HG03097 (cell line): ENCODE measurements at regions not wholly inside any gene's neighbourhood (a gene's known extent, or its start where the extent isn't known, plus 50 kb on each side); places are given as distances from the start of the nearest gene placed in this dataset.

Experiments used
- ATAC-seq: cut with Tn5 transposase; IDR thresholded peaks from one replicate; pipeline ENCODE4 v1.9.1; 2021; ENCODE audit not compliant: unreplicated experiment, low FRiP score

DNA sequence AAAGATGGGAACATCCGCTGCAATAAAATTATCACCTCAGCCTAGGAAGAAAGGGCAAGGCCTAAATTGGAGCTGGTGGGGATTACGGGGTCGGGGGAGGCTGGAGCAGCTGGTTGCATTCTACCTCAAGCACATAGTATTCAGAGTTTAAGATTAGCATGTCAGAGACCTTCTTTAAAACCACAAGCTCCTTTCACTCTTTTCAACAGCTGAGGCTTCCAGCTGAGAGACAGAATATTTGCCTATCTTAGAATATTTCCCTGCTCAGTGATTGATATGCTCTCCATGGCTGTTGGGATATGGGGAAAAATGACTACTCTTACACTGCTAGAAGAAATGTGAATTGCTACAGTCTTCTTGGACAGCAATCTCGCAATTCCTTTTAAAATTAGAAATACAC is 248.6 kb downstream of the TBX15 start:
- ATAC-seq, result no peak

DNA sequence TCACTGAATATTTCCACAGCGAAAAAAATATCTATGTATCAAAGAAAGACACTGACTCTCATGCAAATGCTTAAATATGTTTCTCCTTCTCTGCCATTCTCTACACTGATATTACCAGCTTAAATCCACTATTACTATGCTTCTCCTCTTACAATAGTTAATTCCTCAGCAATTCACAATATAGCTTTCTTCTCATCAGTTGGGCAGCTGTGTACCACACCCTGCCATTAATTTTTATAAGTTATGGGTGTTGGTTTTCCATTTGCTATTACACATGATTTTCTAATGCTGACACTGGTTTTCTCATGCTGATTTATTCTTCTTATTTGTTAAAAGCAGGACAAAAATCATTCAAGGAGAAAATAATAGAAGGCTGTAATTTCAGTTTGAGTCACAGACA is 251.8 kb downstream of the TBX15 start:
- no peak for ATAC-seq

DNA sequence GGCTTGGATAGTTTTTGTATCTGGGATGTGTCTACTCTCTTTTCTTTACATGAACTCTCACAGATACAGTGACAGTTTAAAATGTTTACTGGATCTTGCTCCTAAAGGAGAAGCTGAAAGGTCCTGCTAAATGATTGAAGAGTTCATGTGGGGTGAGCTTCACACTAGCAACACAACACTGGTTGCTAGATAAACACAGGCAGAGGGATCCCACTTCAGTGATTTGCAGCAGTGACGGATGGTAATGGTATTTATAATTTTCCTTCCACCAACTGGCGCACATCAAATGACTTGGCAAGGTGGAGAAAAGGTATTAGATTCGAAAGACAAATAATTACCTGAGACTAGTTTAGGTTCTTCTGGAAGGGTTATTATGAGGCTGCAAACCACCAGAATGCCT is 270.2 kb downstream of the TBX15 start:
- ATAC-seq, result no peak

DNA sequence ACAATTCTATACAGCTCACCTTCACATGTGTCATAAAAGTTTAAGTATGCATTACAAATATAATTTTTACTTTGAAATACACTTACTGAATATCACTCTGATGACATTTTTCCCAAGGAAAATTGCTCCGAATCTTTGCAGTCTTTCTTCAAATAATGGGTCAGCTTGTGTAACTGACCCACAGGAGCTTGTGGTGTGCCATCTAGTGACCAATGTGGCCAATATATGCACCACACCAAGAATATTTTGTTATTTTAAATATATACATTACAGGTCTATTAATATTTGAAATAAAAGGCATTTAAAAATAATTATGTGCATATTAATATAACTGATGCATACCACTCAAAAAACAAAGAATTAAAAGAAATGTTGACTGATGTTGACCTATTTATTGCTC is 271.4 kb downstream of the TBX15 start:
- no peak for ATAC-seq

DNA sequence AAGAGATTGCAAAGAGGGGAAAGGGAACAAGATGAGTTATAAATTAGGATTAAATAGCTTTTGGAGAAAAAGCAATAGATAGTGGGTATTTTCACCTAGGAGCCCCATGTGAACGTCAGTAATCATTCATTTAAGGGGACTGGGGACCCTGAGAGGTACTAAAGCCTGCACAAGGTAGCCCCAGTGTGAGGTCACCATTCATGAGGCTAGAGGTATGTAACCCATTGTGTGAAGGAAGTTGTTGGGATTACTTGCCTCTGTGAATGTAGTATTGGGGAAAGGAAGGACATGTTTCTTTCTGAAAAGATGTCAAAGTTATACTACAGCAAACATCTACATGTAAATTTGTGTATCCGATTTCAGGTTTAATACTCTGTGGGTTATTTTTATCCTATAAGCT is 276.8 kb downstream of the TBX15 start:
- ATAC-seq, result no peak

DNA sequence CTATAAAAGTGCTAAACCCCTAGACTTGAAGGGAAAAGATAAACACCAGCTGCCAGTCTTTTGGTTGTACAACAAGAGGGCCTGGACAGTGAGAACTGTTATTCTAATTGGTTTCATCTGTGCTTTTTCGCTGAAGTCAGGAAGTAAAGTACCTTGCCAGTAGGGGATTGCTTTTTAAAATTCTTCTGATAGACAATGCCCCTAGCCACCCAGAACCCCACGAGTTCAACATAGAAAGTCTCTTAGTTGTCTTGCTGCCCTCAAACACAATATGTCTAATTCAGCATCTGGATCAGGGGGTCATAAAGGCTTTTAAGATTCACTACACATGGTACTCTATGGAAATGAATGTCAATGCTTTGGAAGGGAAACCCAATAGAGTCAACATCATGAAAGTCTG is 289.2 kb downstream of the TBX15 start:
- no peak for ATAC-seq

DNA sequence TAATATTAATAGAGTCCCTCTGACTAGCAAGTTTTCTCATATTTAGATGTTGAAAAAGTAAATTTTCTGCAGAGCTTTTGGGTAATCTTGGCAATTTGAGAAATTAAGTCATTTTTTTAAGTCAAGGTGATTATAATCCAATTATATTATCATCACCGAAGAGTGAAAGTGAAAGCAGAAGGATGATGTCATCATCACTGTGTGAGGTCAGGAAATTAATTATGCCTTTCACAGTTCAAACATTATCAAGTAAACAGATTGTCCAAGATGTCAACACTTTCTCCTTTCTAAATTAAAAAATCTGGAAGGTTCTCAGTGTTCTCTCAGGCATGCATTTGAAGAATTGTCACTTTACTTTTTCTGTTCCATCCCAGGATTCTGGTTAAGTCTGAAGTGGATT is 296.0 kb downstream of the TBX15 start:
- no peak for ATAC-seq

DNA sequence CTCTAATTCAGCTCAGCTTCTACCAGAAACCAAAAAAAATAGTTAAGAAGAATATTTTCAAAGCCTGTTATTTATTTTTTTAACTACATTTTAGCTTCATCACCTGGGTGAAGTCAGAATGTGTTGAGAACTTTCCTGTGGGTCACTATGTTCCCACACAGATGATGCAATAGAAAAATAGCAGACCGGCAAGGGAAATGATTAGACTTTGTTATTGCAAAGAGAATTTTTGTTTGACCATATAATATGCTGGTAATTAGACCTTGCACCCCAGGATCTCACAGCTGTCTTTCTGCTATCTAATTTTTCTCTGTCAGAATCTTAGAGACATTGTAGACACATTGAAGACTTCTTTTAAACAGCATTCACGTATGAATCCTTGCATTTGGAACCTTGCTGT is 299.3 kb downstream of the TBX15 start:
- ATAC-seq, result no peak

DNA sequence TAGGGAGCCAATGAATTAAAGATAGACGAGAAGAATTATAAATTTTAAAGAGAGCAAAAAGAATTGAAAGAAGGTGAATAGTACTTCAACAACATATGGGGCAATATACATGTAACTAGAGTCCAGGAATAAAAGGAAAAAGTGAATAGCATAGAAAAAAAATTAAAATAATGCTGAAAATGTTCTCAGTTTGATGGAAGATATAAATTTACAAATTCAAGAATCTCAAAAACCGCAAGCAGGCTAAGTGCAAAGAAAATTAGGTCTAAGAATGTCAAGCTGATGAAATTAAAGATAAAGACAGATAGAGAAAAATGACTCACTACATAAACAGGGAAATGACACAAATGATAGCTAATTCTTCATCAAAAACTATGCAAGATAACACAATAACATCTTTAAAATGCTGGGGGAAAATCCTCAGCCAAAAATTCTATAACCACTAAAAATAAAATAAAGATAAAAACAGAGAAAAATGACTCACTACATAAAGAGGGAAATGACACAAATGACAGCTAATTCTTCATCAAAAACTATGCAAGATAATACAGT is 326.3 kb downstream of the TBX15 start:
- no peak for ATAC-seq

DNA sequence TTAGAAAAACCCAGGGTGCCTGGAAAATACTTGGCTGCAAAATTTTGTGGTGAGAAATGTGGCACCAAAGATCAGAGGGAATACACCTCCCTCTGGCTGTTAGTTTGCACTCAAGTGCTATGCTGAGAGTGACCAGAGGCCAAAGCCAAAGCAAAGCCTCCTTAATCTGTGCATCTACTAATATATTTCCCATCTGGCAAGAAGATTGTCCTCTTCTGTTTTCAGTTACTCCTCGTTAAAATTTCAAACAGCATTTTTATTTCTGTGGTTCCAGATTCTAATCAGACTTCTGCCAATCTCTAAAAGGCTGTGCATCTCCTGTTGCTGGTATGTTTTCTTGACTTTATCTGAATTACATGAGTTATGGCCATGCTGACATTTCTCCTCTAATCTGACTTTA is 327.4 kb downstream of the TBX15 start:
- no peak for ATAC-seq

DNA sequence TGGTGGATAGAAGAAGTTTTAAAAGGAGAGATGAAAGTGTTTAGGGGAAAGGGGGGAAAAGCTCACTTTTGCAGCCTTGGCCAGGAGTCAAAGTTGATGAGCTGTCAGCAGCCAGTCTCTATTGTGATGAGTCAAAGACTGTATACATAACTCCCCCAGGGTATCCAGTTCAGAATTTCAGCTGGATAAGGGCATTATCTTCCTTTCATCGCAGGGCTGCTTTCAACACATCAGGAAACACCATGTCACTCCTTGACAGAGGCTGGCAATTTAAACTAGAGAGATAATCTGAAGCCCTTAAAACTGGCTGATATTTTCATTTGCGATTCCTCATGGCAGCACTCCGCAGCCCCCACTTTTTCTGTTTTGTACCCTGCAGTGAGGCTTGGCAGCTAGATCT is 328.5 kb downstream of the TBX15 start:
- ATAC-seq, result no peak

DNA sequence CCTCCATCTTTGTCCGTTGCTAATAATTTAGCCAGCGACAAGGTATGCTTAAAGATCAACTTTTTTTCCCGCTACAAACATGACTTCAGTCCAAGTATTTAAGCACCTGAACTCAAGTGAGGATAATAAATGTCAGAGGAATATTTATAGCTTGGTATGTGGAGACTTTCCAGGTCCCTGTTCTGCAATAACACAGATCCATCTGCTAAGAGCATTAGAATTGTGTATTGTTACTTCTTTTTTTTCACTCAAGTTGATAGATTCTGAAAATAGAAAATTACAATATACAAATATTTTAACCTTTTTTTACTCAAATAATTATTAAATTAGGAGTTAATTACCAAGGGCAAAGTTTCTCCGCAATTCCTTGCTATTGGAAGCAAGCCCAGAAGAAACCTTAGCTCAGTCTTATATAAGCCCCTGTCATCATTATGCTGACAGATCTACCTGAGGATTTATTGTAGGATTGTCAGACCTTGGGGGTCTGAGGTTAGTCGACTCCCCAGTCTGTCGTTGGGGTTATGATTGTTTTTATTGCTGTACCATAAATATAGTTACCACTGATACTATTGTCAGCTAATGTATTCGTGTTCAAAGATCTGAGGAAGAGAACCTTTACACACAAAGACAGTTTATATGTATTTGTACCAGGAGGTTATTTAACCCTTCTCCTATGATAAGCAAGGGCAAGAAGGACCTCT is 337.9 kb downstream of the TBX15 start:
- no peak for ATAC-seq

DNA sequence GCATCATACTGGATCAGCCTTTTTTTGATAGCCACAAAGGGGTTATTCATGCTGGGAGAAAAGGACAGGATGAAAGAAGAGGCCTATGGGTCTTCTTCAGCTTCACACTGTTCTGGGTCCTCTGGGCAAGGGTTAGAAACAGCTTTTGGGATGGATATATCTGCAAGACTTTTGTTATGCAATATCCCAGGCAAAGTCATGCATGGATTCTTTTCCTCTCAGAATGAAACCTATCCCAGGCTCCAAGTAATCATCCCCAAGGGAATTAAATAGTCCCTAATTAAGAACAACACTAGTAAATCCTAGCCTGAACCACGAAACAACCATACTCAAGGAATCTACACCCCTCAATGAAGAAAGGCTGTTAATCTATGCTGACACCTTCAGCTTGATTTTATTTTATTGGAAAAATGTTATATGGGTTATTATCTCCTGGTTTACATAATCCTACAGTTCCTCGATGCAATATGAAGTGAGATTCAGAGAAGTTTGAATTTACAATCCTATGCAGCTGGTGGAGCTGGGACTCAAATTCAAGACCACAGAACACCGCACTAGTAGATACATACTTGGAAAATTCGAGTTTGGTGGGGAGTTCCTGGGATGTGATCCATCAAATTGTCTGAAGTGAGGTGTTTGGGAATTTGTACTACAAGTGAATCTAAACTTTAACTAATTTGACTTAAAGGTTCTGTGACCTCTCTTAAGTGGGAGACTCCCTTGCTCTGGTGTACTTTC is 338.6 kb downstream of the TBX15 start:
- ATAC-seq, result no peak

DNA sequence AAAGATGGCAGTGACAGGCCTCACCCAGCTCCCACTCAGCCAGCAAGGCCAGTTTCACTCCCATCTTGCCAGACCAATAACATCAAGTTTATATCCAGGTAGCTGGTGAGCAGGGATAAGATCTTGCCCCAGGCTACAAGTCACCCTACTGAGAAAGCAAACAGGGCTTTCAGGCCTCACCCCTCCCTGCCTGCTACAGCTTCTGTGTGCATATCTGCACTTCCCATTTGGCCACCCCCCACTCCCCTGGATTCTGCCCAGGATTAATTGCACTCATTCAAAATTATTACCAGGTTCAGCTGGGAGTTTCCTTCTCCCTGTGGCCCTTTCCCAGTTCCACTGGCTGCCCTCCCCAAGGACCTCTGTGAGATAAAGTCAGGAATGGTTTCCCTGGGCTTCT is 352.1 kb downstream of the TBX15 start:
- no peak for ATAC-seq

DNA sequence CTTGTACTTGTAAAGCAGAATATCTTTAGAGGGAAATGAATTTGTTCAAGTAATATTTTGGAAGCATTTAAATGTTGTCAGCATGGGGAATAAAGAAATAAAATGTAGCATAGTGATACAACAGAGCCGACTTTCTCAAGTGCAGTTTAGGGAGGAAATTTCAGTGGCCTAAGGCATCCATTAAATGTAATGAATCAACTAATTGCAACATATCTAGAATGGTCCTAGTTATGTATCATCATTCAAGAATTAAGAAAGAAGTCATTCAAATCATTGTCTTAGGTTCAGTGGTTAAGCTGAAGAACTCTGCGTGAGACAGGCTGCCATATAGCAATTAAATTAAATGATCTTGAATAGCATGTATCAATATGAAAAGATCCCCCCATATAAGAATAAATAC is 360.7 kb downstream of the TBX15 start:
- ATAC-seq, result no peak

DNA sequence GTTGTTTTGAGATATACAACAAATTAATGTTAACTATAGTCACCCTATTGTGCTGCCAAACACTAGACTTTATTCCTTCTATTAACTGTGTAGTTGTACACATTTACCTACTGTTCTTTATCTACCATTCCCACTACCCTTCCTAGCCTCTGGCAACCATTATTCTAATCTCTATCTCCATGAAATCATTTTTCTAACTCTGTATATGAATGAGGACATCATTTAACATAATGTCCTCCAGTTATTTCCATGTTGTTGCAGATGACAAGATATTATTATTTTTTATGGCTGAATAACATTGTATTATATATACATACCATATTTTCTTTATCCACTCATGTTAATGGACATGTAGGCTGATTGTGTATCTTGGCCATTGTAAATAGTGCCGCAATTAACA is 366.3 kb downstream of the TBX15 start:
- no peak for ATAC-seq

DNA sequence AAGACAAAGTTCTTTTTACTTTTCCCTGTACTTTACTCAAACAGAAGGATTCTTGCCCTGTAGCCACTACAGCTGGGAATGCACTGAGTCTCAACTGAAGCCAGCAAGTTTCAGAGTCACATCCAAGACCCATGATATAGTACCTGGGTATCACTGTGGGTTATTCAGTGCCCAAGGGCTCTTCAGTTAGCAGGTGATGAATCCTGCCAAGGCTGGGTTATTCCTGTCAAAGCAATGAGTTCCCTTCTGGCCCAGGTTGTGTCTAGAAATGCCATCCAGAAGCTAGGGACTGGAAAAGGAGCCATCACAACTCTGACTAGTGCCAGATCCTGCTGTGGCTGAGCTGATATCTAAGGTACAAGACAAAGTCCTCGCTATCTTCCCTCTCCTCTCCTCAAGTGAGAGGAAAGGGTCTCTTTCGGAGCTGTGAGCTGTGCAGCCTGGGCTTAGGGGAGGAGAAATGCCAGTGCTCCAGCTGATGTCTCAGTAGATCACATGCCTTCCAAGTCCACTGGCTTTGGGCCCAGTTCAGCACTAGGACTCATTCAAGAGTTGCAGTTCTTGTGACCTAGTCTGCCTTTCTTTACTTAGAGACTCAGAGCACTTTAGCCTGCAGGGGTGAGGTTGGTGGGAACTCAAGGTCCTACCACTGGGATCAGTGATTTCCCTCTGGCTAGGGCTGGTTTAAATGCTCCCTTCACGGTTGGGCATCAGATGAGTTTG is 369.4 kb downstream of the TBX15 start:
- ATAC-seq, result no peak

DNA sequence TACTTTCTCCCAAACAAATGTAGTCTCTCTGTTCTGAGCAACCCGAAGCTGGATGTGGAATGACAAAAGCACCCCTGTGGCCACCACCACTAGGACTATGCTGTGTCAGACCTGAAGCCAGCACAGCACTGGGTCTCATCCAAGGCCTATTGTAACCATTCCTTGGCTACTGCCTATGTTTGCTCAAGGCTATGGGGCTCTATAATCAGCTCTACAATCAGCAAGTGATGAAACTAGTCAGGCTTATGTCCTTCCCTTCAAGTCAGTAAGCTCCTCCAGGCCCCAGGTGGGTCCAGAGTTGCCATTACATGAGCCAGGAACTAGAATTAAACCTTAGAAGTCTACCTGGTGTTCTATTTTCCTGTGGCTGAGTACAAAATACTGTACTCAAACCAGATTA is 370.2 kb downstream of the TBX15 start:
- no peak for ATAC-seq

DNA sequence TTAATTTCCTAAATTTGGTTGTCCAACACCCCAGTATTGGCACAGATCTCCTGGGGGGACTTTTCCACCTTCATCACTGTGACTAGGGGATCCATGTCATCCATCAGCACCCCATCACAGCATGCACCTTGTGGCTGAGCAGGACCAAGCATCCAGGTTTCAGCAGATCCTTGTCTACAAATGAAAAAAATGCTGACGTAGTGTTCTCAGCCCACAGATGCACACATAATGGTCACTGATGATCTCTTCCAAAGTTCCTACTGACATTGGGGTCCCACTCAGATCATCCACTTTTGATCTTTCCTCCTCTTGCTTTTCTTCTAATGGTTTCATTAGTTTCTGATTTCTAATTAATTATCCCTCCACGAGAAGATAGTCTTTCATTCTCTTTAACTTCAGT is 373.1 kb downstream of the TBX15 start:
- ATAC-seq, result no peak

DNA sequence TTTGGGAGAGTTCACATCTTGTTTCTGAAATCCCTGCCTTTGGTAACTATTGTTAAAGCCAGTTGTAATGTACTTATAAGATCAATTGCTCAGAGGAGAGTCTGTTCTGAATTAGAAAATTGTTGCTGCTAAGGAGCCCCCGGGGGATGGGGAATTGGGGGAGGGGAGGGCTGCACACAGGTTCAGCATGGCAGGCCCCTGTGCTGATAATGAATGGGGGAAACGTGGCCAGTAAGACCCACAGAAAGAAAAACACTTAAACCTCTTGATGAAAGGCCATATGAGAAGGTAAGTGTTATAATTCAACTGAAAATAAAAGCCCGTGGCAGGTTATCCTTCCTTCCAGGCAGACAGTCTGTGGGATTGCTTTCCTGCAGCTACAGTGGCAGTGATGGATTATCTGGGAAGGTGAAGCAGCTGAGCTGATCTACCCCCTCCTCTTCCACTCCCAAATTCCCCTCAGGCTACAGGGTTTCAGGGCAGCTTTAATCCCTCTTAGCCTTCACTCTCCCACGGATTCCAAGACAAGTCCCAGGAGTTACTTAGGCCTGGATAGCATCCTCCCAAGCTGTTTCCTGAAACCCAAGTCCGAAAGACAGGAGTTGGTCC is 398.8 kb downstream of the TBX15 start:
- ATAC-seq, result no peak

DNA sequence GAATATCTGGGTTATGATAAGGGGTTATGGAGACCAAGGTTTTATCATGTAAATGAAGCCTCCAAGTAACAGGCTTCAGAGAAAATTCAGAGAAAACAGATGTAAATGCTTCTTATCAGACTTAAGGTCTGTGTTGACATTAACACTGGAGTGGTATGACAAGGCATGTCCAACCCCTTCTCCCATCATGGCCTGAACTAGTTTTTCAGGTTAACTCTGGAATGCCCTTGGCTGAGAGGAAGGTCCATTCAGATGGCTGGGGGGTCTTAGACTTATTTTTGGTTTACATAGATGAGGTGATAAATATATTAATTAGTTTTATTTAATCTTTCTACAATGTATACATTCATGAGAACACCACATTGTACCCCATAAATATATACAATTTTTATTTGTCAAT is 399.6 kb downstream of the TBX15 start:
- no peak for ATAC-seq
